ENCODE measurements at regions not wholly inside any gene's neighbourhood (a gene's known extent, or its start where the extent isn't known, plus 50 kb on each side); places are given as distances from the start of the nearest gene placed in this dataset.

DNA sequence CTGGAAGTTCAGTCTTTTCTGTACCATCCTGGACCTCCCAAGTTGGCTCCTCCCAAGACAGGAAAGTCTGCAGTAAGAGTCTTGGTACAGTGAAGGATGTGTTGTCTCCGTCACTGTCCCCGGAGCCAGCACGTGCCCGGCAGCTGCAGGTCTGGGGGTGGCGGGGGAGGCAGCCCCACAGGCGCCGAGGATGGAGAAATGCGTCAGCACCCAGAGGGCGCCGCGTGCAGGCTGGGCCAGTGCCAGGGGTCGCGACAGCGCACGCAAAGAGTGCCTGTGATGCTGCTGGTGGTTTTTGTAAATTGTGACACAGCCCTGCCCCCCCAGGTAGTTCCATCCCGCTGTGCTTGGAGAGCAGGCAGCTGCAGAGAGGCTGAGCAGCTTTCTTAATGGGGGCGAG, 1200.5 kb downstream of the BRD1 start:
- TF ChIP-seq CTCF (conservative IDR thresholded peaks at IDR 0.05; ENCODE audit: low read depth, low read length) (no peak), EZH2phosphoT487 (IDR thresholded peaks at IDR 0.05; ENCODE audit: borderline replicate concordance, low read length) (no peak)

All from PC-3 (cell line).